Ramos (cell line): ENCODE measurements at regions not wholly inside any gene's neighbourhood (a gene's known extent, or its start where the extent isn't known, plus 50 kb on each side); places are given as distances from the start of the nearest gene placed in this dataset.
"Not testable (repeated sequence)": the region's sequence is repeated elsewhere in the genome, so short reads cannot be mapped to it uniquely, and the experiment has no call there.

Experiments used
- in situ Hi-C: fragments of 300-500 bp; cut with MboI; formaldehyde crosslinking; loops from one replicate; pipeline ENCODE4 v1.14.3; 2022; ENCODE audit warnings: low sequenced_read_pairs; ENCODE audit not compliant: unreplicated experiment

GRCh38 chr13:105702441-105702840 is 833.0 kb downstream of the EFNB2 start:
- in situ Hi-C loops = no loop called here

- in situ Hi-C loops = no loop called here
Observed at GRCh38 chr13:105692769-105693168, 842.7 kb downstream of the EFNB2 start.

- in situ Hi-C loops = no loop called here
Observed at GRCh38 chr13:105684216-105684615, 851.2 kb downstream of the EFNB2 start.

DNA sequence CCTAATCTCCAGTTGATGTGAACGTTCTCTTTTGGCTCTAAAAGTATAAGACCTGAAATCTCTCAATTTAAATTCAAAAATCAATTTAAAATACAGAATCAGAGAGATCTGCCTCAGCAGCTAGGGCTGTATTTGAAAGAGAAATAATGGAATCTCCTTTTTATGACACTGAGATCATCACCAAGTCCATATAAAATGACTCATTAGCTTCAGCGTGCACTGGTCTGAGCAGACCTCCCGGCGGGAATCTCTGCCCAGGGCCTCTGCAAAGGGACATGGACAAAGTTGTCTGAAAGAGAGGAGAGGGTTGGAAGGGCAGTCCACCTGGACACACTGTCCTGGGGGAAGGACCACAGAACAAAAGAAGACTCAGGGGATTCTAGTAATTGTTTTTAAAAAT is 855.6 kb downstream of the EFNB2 start:
- in situ Hi-C loops = no loop called here

- in situ Hi-C loops = no loop called here
Observed at GRCh38 chr13:105678072-105678471, 857.4 kb downstream of the EFNB2 start.

GRCh38 chr13:105672881-105673280 is 862.6 kb downstream of the EFNB2 start:
- in situ Hi-C loops = no loop called here

DNA sequence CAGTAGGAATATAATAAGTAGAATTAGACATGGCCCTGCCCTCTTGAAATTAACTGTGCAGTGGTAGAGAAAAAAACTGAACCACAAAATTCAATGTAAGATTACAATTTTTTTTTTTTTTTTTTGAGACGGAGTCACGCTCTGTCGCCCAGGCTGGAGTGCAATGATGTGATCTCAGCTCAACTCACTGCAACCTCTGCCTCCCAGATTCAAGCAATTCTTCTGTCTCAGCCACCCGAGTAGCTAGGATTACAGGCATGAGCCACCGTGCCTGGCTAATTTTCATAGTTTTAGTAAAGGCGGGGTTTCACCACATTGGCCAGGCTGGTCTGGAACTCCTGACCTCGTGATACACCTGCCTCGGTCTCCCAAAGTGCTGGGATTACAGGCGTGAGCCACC is 864.3 kb downstream of the EFNB2 start:
- in situ Hi-C loops = not testable (repeated sequence)

- in situ Hi-C loops = no loop called here
Observed at GRCh38 chr13:105670179-105670990, 865.1 kb downstream of the EFNB2 start.

DNA sequence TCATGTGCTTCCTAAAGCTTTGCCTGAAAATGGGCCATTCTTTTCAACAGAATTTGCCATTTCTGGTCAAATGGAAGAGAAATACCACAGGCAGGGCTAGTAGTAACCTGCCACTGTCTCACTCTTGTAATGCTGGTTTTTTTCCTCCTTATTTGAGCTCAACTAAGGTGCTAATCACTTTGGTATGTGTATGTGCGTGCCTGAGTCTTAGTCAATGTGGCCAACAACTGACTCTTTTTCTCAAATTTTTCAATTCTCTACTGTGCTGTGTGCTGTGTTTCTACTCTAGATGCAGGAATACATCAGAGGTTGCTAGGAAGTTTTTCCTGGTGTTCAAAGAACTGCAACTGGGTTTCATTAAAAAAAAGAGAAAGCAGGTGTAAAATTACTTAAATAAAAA is 870.2 kb downstream of the EFNB2 start:
- in situ Hi-C loops = no loop called here

GRCh38 chr13:105663182-105663581 is 872.3 kb downstream of the EFNB2 start:
- in situ Hi-C loops = no loop called here

DNA sequence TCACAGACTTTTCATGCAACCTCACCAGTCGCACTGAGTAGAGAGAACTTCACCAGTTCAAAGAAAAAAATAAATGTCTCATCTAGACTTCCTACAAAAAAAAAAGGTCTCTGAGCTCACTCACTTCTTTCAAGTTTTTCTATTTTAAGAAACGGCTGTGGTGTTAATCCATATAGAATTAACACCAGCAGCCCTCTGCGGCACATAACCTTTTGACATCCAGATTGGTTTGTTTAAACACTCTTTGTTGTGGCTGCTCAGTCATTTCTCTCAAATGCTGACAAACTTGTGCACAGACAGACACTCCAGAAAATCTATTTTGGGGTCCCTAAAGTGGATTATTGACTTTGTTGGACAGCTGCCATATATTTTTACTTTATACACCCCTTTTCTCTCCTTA is 874.9 kb downstream of the EFNB2 start:
- in situ Hi-C loops = no loop called here

GRCh38 chr13:105658431-105658830 is 877.0 kb downstream of the EFNB2 start:
- in situ Hi-C loops = no loop called here

- in situ Hi-C loops = no loop called here
Observed at GRCh38 chr13:105655046-105655445, 880.4 kb downstream of the EFNB2 start.

- in situ Hi-C loops = no loop called here
Observed at GRCh38 chr13:105643966-105644365, 891.5 kb downstream of the EFNB2 start.

DNA sequence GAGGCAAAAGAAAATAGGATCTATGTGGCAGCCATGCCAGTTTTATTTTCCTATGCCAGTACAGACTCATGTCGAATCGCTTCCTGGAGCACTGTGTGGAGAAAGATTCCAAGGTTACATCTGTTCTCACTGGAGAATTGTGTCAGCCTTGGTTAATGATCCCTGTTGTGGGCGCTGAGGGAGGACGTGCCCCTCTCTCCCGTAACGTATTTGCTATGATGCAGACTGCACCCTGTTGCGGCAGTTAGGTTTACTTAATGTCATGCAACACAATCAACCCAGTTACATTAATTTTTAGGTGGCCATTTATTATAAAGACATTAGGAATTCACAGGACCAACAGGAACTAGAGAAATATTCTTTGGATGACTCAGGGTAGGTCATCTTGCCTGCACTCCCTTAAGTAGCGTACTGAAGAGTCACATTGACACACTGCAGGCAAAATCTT is 892.9 kb downstream of the EFNB2 start:
- in situ Hi-C loops = no loop called here

DNA sequence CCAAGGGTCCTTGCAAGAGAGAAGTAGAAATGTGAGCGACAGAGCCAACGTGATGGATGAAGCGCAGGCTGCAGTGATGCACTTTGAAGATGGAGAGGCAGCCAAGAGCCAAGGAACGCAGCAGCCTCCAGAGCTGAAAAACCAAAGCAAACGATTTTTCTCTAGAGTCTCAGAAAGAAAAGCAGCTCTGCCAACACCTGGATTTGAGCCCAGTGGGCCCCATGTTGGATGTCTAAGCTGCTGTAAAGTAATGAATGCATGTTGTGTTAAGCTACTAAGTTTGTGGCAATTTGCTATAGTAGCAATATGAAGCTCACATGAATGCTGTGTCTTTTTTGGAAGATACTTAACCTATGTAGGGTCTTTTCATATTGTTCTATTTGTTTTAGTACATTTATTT is 894.3 kb downstream of the EFNB2 start:
- in situ Hi-C loops = no loop called here

- in situ Hi-C loops = no loop called here
Observed at GRCh38 chr13:105638426-105638825, 897.0 kb downstream of the EFNB2 start.

DNA sequence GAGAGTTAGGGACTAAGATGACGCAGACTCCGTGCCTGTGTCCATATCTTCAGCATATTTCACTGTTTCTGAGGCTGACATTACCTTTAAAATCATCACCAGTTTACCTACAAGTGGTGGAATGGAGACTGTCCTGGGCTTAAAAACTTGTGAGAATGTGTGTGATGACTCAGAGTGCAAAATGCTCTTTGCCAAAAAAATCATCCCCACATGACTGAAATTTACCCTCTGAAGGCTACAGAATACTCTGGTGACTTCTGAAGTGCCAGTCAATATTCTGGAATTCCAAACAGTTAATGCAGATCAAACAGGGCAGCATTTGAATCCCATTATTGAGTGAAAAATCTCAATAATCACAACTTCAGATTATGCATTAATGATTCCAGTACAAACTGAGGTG is 901.4 kb downstream of the EFNB2 start:
- in situ Hi-C loops = no loop called here

DNA sequence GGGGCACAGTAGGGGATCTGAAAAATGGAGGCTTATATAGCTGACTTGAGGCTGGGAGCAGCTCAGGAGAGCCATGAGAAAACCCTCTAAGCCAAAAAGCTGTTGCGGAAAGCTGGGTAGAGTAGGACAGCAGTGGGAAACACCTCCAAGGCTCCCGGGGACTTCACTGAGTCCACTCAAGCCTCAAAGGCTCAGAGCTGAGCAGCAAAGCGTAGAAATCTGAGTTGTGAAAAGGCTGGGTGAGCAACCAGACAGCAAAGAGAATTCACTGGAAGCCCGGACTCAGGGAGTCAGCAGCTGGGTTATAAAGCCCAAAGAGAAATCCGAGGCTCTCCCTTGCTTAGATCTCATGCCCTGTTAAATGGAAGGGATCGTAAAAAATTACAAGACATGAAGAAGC is 905.0 kb downstream of the EFNB2 start:
- in situ Hi-C loops = no loop called here

DNA sequence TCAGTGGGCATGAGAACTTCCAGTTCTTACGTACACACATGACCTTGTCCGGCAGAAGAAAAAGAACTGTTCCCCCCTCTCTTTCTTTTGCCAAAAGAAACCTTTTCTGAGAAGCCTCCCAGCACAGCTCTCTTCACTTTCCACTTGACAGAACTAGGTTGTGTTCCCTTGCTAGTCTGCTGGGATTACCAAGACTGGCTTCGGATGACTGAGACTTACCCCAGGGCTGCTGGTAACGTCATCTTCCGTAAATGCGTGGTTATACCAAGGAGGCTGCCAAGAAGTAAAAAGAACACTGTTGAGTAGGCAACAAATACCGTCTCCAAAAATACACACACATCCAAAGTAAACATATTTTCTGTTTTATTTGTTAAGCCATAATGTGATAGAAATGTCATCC is 908.2 kb downstream of the EFNB2 start:
- in situ Hi-C loops = no loop called here

GRCh38 chr13:105625691-105626090 is 909.8 kb downstream of the EFNB2 start:
- in situ Hi-C loops = no loop called here

GRCh38 chr13:105616333-105617075 is 919.0 kb downstream of the EFNB2 start:
- in situ Hi-C loops = no loop called here
